ENCODE measurements at regions not wholly inside any gene's neighbourhood (a gene's known extent, or its start where the extent isn't known, plus 50 kb on each side); places are given as distances from the start of the nearest gene placed in this dataset.

GRCh38 chr3:151675858-151676615, 57.7 kb upstream of the AADACL2 start (continued):
- TF ChIP-seq UBTF (IDR thresholded peaks at IDR 0.05; ENCODE audit: borderline replicate concordance in 1 of 2, low read depth in 2 of 2, low read length in 2 of 2): no peak
- TF ChIP-seq ZNF212 (CRISPR knock-in tag; IDR thresholded peaks at IDR 0.05): no peak
- no peak for TF ChIP-seq ZNF12 (CRISPR knock-in tag; IDR thresholded peaks at IDR 0.05)
- no peak for TF ChIP-seq RBM14 (IDR thresholded peaks at IDR 0.05; ENCODE audit: borderline replicate concordance, insufficient read depth, low read depth, low read length)
- no peak for TF ChIP-seq FIP1L1 (IDR thresholded peaks at IDR 0.05; ENCODE audit: low read depth, low read length, poor library complexity, severe bottlenecking)
- peak; percentile 78 for TF ChIP-seq ZNF766 (CRISPR knock-in tag; conservative IDR thresholded peaks at IDR 0.05)
- TF ChIP-seq ZNF324 (CRISPR knock-in tag; IDR thresholded peaks at IDR 0.05): no peak
- peak; percentile 77 for TF ChIP-seq ILK (tag; IDR thresholded peaks at IDR 0.05; ENCODE audit: borderline replicate concordance, low read depth)
- no peak for TF ChIP-seq PHF20 (IDR thresholded peaks at IDR 0.05; ENCODE audit: partially characterized antibody)
- no peak for TF ChIP-seq RAD51 (IDR thresholded peaks at IDR 0.05; ENCODE audit: borderline replicate concordance, low read depth)
- no peak for TF ChIP-seq RHOXF2B (CRISPR knock-in tag; conservative IDR thresholded peaks at IDR 0.05)
- TF ChIP-seq GATAD2A (IDR thresholded peaks at IDR 0.05): no peak
- 0 out of 2 replicates have a peak, but pooled peaks have one; percentile 62 for TF ChIP-seq ZNF398 (CRISPR knock-in tag; IDR thresholded peaks at IDR 0.05)
- TF ChIP-seq POLR2G (IDR thresholded peaks at IDR 0.05; ENCODE audit: low read depth, low read length): no peak
- no peak for TF ChIP-seq RREB1 (CRISPR knock-in tag; IDR thresholded peaks at IDR 0.05)
